Stimulated activated CD8-positive, alpha-beta memory T cell treated with anti-CD3 and anti-CD28 coated beads, Interleukin-7, amount 100 ng/mL, for 24 hours (primary cell): ENCODE measurements at regions not wholly inside any gene's neighbourhood (a gene's known extent, or its start where the extent isn't known, plus 50 kb on each side); places are given as distances from the start of the nearest gene placed in this dataset.

Experiments
- DNase-seq: peaks from one replicate; pipeline ENCODE4 v3.0.0-alpha.2; 2020; ENCODE audit warnings: low read depth

- no peak for DNase-seq
These were observed 172.4 kb upstream of the GRIN2B start for GRCh38 chr12:14153803-14154202.

DNA sequence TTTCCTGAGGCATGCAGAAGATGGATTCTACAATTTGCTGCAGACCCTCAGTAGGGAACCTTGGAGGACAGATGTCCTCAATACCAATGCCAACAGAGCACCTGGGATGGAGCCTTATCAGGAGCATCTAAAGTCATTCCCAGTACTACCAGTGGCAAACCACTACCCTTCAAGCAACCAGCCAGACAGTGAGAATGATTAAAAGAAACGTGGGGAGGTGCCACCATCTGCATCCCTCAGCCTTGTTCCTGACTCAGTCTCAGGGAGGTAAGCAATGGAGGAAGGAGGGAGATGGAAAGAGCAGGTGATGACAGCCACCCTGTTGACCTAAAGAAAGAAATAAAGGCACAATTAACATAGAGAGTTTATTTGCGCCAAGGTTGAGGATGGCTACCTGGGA, 175.2 kb upstream of the GRIN2B start:
- DNase-seq = no peak

GRCh38 chr12:14157088-14157747, 175.8 kb upstream of the GRIN2B start:
- DNase-seq = no peak

- no peak for DNase-seq
These were observed 182.9 kb upstream of the GRIN2B start for GRCh38 chr12:14164266-14164665.

- no peak for DNase-seq
These were observed 185.7 kb upstream of the GRIN2B start for GRCh38 chr12:14167005-14167628.

- no peak for DNase-seq
These were observed 187.9 kb upstream of the GRIN2B start for GRCh38 chr12:14169281-14169680.

DNA sequence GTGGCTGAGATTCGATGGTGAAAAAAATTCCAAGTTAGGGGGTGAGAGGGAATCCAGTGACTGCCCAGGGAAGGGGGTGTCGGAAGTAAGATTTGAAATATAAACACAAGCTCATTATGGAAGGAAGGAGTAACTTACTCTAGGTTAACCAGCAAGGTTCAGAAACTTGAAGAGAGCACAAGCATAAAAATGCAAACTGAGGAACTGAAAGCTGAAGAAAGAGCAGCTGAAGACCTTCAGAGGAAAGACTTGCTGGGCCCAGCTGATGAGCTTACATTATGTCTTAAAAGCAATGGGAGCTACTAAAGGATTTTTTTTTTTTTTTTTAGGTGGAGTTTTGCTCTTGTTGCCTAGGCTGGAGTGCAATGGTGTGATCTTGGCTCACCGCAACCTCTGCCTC, 189.7 kb upstream of the GRIN2B start:
- no peak for DNase-seq

GRCh38 chr12:14175206-14175605, 190.3 kb upstream of the ATF7IP start:
- DNase-seq = no peak

DNA sequence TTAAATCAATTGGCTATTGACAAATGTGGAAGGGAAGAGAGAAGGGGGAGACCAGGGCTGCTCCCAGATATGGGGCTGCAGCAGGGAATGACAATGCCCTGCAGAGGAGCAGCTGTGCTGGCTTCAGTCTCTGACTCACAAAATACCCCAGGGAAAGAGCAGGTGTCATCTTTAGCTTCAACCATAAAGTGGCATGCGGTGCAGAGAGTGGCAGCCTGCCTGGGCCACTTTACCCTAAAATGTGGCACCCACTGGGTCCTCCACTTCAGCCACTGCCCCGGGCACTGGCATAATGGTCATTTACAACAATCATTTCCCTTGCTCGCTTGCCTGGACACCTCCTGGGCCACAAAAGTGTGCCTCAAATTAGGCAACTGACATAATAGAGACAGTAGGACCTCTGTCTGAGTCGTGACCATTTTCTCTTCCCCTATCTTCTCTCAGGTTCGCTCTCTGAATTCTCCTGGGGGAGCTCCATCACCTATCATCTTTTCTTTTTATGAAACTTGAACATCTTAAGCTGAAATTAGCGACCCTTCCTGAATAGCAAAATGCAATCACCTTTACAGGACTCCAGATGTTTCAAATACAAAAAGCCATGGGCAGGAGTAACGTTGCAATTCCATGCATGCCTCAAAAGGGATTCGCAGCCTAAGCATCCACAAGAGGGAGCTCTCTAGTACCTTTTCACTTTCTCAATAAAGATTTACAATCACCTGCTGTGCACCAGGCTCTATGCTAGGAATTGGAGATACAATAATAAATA, 179.9 kb upstream of the ATF7IP start:
- no peak for DNase-seq

DNA sequence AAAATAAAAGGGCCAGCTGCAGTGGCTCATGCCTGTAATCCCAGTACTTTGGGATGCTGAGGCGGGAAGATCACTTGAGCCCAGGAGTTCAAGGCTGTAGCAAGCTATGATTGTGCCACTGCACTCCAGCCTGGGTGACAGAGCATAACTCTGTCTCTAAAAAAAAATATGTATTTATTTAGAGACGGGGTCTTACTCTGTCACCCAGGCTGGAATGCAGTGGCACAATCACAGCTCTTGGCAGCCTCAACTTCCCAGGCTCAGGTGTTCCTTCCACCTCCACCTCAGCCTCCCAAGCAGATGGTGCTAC, 179.3 kb upstream of the ATF7IP start:
- DNase-seq = no peak

GRCh38 chr12:14187002-14187401, 178.5 kb upstream of the ATF7IP start:
- no peak for DNase-seq

DNA sequence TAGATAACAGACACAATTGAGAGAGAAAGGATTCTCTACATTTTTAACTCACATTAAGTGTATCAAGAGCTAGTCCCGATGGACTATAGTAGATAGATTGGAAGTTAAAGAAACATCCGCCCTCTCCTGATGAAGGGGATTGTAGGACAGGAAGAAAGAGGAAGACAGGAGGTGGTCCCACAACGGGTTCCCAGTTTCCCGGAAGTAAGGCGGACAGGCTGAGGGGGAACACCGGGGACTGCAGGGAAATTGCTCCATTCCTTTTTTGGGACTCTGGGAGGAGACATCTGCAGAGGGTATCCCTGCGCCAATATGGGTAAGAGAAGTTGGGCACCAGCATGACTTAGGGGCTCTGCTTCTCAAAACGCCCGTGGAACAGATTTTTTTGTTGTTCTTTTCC, 177.5 kb upstream of the ATF7IP start:
- DNase-seq = no peak

- DNase-seq = no peak
These were observed 176.7 kb upstream of the ATF7IP start for GRCh38 chr12:14188744-14189143.

- no peak for DNase-seq
These were observed 174.8 kb upstream of the ATF7IP start for GRCh38 chr12:14190694-14191093.

DNA sequence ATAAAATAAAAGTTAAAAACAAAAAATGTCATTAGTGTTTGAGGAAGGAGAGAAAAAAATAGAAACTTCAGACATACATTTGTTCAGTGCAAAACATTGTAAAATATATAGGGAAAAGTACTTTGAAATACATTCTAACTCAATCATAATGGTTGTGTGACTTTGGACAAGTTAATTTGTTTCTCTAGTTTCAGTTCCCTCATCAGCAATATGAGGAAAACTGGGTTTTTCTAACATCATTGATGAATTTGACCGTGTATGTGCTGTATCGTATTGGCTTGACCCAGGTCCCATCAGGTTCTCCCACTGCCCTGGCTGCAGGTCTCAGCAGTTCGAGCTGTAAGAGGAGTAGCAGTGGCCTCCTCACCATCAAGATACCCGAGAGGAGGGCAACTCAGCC, 173.9 kb upstream of the ATF7IP start:
- DNase-seq = no peak

- DNase-seq = no peak
These were observed 171.8 kb upstream of the ATF7IP start for GRCh38 chr12:14193639-14194038.

DNA sequence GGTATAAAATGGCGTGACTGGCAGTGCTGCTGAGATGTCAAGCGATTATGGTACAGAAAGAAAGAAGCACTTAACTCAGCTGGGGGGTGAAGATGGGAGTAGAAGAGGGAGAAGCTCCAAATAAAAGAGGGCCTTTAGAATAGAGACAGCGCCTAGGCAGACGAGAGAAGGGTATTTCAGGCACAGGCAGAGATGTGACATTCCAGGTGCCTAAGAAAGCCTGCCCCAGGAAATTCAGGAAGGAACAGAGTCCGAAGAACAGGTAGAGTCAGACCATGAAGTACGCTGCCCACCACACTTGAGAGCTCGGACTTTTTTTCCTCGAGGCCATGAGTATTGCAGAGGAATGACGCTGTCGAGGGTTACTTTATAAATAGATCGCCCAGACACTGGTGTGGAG, 170.9 kb upstream of the ATF7IP start:
- DNase-seq = no peak

- DNase-seq = no peak
These were observed 165.9 kb upstream of the ATF7IP start for GRCh38 chr12:14199455-14200198.

DNA sequence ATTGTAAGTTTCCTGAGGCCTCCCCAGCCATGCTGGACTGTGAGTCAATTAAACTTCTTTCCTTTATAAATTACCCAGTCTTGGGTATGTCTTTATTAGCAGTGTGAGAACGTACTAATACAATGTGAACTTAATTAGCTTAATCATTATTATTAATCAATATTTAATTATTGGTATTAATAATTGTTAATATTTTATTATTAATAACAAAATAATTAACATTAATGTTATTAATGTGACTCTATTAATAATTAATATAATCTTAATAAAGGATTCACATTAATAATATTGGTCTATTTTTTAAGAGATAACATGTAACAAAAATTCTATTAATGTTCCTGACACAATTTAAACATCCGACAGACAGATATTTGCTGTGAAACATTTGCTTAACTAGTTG, 164.9 kb upstream of the ATF7IP start:
- no peak for DNase-seq

GRCh38 chr12:14201291-14201690, 164.2 kb upstream of the ATF7IP start:
- no peak for DNase-seq

- DNase-seq = no peak
These were observed 157.5 kb upstream of the ATF7IP start for GRCh38 chr12:14207905-14208551.

- DNase-seq = no peak
These were observed 153.5 kb upstream of the ATF7IP start for GRCh38 chr12:14211947-14212387.
